Mammary epithelial cell (primary cell): ENCODE measurements at regions not wholly inside any gene's neighbourhood (a gene's known extent, or its start where the extent isn't known, plus 50 kb on each side); places are given as distances from the start of the nearest gene placed in this dataset.

ENCODE experiments used
- EZH2 ChIP-seq: IDR thresholded peaks from 2 replicates; pipeline ENCODE4 v1.6.1; 2012; ENCODE audit warnings: low read length, inconsistent platforms, borderline replicate concordance
- TF ChIP-seq, protein P1 (sequence below), 2 donors: IDR thresholded peaks in 1 of 2; conservative IDR thresholded peaks in 1 of 2; 2 replicates each; pipeline ENCODE4 v1.5.1; 2011 to 2012; ENCODE audit warnings: inconsistent platforms in 2 of 2, low read length in 2 of 2, mild to moderate bottlenecking in 2 of 2, control low read depth in 1 of 2, low read depth in 1 of 2; ENCODE audit not compliant: insufficient read depth in 1 of 2; ENCODE audit errors: extremely low read depth in 1 of 2

DNA sequence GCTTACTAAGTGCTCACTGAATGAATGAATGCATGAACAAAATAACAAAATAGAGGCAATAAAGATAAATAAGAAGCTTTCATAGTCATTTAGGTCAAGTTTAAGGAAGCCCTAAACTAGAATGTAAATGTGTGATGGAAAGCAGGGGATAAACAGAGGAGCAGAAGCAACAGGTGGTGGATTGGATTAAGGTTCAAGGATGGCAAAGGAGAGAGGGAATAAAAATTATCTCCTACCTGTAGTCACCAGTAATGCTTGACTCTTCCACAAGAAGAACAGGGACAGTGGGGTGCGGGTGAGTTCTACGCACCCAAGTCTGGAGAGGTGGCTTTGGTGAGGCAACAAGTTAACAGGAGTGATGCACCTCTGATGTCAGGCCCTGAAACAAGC is 212.4 kb downstream of the ZIC5 start:
- TF ChIP-seq, protein P1, sequence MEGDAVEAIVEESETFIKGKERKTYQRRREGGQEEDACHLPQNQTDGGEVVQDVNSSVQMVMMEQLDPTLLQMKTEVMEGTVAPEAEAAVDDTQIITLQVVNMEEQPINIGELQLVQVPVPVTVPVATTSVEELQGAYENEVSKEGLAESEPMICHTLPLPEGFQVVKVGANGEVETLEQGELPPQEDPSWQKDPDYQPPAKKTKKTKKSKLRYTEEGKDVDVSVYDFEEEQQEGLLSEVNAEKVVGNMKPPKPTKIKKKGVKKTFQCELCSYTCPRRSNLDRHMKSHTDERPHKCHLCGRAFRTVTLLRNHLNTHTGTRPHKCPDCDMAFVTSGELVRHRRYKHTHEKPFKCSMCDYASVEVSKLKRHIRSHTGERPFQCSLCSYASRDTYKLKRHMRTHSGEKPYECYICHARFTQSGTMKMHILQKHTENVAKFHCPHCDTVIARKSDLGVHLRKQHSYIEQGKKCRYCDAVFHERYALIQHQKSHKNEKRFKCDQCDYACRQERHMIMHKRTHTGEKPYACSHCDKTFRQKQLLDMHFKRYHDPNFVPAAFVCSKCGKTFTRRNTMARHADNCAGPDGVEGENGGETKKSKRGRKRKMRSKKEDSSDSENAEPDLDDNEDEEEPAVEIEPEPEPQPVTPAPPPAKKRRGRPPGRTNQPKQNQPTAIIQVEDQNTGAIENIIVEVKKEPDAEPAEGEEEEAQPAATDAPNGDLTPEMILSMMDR (conservative IDR thresholded peaks at IDR 0.05 in 1 of 2, IDR thresholded peaks at IDR 0.05 in 1 of 2; ENCODE audit: extremely low read depth in 1 of 2, insufficient read depth in 1 of 2, low read depth in 1 of 2, low read length in 2 of 2), result no peak
- TF ChIP-seq EZH2, result no peak
